NCI-H1048 (cell line): ENCODE measurements at regions not wholly inside any gene's neighbourhood (a gene's known extent, or its start where the extent isn't known, plus 50 kb on each side); places are given as distances from the start of the nearest gene placed in this dataset.

ENCODE experiments used
- DNase-seq: peaks from one replicate; lab custom pipeline; 2025; lab: John Stamatoyannopoulos, UW

DNA sequence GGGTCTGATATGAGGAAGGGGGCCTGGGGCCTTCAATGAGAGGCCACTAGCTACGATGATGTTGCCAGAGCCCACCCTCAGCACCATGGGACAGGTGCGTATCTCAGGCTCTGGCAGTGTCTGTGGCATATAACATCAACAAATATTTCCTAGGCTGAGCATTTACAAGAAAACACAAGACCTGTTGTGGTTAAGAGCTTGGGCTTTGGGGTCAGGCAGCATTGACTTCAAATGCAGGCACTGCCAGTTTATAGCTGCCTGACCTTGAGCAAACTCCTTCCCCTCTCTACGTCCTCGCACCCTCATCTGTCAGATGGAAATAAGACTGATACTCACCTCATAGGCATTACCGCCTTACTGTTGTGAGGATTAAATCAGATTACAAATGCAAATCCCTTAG is 156.0 kb downstream of the KATNAL1 start:
- DNase-seq, result no peak

DNA sequence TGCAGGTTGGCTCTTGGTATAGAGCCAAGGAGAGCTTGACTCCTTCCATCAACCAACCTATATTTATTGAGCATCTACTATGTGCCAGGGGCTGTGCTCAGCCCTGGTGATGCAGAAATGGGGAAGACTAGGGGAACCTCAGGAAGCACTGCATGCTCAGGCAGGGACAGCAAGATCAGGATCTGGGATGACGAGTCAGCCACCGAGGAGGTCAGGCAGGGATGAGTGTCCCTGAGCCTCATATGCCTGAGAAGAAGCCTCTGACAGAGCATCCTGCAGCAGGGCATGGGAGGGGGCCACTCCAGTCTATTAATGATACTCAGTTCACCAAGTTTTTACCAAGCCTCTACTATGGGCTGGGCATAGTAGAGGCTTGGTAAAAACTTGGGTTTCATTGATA is 158.1 kb downstream of the KATNAL1 start:
- DNase-seq, result no peak

DNA sequence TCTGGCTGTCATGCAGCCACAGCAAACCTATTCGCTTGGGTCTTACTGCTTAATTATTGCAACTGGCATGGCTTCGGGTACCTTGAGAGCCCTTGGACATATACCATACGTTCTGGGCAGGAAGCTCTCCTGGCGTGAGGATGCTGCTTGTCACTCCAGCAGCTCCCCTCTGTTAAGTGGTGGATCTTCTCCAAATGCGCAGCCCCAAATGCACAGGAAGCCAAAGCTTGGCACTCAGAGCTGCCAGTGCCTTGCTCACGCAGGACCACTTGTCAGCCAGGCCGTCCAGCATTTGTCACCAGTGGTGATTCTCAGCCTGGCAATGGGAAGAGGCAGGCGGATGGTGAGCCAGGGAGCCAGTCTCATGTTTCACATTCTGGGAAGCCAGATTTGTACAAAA is 158.6 kb downstream of the KATNAL1 start:
- no peak for DNase-seq

DNA sequence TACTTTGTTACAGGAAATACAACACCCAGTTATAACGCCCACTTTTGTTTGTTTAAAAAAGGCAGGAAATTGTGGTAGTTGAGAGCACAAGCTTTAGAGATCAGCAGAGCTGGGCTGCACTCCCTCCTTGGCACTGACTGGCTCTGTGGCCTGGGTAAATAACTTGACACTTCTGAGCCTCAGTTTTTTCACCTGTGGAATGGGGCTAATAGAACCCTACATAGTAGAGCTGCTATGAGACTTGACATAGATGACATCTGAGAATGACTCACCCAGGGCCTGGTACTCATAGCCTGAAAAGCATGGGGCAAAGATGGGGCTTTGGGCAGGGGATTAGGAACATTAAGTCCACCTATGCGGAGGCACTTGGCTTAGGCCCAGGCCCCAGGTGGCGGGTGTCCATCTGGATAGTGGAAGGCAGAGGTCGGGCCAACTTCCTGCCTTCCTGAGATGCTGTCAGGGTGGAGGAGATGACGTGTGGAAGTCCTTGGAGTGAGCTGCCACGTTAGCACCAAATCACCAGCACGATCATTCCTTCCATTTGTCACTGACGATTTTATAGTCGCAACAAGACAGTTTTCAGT is 159.1 kb downstream of the KATNAL1 start:
- no peak for DNase-seq

DNA sequence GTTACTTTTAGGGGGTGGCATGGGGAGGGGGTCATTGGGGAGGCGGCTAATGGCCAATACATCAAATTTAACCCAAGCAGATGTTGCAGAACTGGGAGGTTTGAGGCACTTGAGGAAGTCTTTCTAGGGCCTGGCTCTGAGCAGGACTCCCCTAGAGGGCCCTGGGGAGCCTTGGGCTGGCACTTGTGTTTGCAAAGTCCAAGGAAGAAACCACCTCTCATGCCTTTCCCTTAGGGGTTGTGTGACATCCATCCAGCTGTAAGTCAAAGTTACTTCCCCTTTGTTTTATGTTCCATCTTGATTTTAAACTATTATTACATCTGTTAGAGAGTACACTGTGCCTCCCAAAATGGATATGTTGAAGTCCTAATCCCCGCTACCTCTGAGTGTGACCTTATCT is 159.9 kb downstream of the KATNAL1 start:
- no peak for DNase-seq

DNA sequence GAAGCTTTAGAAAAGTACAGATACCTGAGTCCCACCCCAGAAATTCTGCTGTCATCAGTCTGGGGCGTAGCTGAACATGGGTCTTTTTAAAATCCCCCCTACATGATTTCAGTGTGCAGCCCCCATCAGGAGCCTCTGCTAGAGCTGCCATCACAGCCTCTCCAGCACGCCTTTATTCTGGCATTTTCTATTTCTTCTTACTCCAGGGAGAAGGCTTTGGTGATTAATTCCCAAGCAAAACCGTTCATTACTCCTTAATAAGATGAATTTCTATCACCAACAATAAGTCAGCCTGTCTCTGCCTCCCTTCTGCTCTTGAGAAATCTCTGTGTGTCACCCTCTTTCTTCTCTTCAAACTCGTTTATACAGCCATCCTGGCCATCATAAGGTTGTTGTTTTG is 160.3 kb downstream of the KATNAL1 start:
- DNase-seq, result no peak

DNA sequence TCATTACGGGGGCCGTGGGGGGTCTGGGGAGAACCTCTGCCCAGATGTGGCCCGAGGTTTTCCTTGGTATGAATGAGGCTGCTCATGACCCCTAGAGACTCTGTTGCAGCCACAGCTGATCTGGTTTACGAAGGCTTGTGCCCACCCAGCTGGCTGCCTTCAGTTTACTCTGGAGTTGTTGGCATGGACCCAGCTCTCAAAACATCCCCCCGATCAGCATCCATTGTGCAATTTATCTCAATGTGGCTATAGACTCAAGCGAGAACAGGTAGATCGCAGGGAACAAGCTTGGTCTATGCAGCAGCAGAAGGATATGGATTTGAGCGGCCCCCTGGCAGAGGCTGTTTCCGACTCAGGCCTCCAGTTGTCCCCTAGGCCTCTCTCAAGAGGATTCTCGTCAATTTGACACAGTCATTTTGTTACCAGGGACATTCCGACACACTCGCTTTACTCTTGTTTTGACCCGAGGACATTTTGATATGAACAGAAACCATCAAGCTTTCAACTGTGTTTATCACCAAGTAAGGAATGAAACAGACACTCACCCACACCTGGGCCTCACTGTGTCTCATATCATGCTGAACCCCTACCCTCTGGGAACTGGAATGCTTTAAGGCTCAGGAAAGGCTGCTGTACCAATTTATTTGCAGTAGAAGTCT is 161.5 kb downstream of the KATNAL1 start:
- no peak for DNase-seq

DNA sequence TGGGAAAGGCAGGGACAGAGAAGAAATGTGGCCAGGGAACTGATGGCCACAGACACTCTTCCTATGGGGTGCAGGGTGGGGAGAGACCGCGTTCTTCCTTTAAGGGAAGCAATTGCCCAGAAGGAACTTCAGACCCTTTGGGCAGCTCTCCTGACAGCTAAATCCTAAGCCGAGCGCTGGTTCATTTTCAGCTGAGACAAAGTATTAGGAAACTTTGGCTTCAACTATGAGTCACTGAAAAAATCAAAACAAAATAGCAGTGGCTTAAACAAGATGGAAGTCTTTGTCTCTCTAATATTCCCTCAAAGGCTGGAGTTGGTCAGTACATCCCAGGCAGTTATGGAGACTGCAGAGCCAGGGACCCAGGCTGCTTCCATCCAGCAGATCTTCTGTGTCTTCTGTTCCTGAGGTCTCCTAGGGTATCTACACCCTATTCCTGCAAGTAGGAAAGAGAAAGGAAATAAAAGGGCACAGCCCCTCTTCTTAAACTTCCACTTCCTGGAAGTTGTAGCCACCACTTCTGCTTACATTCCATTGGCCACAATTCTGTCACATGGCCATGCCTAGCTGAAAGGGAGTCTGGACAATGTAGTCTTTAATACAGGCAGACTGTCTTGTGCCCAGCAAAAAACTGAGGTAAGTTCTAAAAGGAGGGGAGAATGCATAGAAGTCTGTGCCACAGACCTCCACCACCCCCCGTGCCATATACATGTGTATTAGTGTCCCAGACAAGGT is 163.5 kb downstream of the KATNAL1 start:
- no peak for DNase-seq

DNA sequence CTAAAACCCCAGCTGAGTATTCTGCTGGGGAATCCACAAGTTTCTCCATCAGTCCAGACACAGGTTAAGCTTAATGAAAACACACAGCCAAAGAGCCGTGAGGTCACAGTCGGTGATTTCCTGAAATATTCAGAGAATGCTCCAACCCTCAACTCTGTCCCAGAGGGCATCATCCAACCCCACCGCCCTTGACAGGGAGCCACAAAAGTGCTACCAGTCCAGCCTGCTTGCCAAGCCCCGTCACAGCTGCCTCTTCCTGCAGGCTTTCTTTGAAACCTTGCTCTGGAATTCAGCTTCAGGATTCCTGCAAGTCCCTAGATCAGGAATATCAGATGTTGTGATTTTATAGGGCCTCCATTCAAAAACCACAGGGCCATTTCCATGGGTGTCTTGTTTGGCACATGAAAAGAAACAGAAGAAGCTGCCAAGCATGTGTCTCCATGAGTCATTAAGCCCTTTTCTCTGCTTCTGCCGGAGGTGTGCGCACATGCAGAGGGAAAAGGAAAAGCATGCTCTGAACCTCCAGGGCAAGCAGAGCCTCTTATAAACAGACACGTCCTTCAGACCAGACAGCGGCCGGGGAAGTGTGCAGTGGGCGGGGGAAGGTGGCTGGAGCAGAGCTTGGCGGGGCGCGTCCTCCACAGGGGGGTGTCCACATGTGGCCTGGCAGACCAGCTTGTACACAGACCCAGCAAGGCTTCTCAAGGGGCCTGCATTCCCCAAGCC is 164.7 kb downstream of the KATNAL1 start:
- no peak for DNase-seq

DNA sequence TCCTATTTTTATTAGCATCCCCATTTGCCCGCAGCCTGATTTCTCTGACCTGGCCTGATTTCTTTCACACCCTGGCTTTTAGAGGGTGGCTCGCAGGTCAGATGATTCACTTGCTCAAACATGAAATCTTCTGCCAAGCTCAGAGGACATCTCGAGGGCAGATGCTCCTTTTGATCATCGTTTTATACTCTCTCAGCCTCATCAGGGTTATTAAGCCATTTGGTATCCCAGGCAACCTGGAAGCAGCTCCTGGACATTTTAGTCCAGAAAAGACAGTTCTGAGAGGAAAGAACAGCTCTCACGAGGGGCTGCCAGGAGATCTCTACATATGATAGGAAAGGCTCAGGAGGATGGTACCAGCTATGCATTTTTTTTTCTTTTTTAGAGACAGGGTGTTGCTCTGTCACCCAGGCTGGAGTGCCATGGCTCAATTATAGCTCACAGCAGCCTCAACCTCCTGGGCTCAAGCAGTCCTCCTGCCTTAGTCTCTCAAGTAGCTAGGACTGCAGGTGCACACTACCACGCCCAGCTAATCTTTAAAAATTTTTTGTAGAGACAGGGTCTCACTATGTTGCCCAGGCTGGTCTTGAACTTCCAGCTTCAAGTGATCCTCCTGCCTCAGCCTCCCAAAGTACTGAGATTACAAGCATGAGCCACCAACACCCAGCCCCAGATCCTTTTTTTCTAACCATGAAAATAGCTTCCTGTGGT is 165.4 kb downstream of the KATNAL1 start:
- DNase-seq, result no peak

DNA sequence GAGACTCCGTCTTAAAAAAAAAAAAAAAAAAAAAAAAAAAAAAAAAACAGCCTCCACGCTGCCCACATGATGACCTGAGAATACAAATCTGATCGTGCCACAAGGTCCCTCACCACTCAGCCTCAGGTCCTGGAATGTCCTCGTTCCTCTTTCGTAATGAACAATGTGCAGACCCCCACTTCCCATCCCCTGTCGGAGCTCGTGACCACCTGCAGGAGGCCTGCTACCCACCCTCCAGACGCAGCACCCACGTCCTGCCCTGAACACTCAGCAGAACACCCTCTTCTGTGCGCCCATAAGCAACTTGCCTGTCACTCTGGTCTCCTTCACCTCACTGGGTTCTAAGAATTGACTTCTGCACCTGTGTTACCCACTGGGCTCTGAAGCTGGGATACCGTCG is 166.4 kb downstream of the KATNAL1 start:
- no peak for DNase-seq

DNA sequence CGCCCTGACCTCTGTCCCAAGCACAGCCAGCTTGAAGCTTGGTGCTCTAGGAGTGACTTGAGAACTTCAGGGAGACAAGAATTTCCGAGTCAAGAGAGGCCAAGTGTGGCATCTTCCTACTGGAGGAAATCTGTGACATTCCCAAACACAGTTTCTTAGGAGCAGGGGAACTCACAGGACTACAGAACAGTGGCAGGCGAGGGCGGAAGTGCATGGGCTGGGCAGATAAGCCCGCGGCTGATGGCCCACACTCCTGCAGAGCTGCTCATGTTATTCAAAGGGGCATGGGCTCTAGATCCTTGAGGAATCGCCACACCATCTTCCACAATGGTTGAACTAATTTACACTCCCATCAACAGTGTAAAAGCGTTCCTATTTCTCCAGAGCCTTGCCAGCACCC is 168.8 kb downstream of the KATNAL1 start:
- DNase-seq, result no peak

DNA sequence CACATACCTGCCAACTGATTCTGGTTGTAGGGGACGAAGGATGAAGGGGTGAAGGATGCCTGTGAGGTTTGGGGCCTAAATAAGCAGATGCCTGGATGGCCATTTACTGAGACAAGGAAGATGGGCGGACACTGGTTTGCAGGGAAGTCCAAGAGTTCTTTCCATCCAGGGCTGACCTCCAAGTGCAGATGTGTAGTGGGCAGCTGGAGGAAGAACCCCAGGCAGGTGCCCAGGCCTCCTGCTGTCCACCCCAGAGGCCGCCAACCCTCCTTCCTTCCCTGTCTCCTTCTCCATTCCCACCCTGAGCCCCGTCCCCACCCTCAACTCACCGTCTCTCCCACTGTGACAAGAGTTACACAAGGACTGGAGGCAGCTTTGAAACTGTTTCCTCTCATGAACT is 171.5 kb downstream of the KATNAL1 start:
- no peak for DNase-seq

DNA sequence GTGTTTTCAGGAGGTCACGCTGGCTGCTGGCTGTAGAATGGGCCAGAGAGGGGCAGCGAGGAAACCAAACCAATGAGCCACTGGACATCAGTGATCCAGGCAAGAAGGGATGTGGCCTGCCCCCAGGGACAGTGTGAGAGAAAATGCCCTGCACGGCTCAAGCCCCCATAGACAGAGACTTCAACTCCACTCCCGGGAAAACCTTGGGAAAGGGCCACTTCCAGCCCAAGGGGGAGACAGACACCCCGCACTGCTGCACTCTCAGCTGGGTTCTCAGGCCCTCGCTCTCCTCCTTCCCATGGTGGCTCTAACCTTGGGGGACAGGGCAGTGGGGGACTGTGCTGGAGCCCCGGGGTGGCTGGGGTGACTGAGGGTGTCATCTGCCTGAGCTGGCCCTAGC is 172.0 kb downstream of the KATNAL1 start:
- no peak for DNase-seq

DNA sequence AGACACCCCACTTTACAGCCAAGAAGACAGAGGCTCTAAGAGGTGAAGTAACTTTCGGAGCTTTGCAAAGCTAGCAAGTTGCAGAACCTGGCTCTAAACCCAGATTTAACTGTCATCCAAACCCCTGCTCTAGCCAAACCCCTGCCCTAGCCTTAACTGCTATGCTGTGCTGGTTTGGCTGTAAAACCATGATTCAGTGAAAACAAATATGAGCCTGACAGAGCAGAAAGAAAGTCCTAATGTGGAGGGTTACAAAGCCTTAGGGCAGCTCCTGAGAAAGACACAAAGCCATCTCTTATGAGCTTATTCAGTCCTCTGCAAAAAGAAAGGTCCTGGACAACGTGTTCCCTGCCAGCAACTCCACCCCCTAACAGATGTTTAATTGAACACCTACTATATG is 172.8 kb downstream of the KATNAL1 start:
- DNase-seq, result no peak

DNA sequence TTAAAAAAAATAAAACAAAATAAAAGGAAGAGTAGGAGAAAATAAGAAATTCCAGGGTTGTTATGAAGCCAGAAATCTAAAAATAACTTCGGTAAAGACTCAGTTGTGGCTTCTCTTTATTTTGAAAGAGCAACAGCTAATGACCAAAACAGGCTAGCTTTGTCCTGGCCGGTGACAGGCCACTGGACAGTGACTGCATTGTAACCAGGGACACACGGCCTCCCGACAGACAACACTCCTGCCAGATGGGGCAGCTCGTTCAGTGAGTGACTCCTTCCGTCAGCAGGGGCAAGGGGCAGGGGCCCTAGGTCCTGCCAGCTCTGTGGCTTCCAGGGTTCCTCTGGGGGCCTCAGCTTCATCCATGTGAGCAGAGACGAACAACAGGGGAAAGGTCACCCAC is 173.4 kb downstream of the KATNAL1 start:
- DNase-seq, result no peak

DNA sequence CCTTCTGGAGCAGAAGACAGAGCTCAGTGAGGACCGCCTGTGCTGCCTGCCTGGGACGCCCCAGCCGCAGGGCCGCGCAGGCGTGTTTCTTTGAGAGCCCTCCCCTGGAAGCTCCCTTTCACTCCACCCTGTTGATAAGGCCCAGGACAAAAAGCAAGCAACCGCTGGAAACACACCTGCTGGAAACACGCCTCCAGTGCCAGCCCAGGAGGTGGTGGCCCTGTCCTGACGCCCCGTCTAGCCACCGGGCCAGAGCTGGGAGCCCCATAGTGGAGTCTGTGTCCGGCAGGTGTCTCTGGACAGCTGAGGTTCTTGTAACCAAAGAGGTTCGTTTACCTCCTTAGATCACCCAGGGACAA is 173.8 kb downstream of the KATNAL1 start:
- no peak for DNase-seq

DNA sequence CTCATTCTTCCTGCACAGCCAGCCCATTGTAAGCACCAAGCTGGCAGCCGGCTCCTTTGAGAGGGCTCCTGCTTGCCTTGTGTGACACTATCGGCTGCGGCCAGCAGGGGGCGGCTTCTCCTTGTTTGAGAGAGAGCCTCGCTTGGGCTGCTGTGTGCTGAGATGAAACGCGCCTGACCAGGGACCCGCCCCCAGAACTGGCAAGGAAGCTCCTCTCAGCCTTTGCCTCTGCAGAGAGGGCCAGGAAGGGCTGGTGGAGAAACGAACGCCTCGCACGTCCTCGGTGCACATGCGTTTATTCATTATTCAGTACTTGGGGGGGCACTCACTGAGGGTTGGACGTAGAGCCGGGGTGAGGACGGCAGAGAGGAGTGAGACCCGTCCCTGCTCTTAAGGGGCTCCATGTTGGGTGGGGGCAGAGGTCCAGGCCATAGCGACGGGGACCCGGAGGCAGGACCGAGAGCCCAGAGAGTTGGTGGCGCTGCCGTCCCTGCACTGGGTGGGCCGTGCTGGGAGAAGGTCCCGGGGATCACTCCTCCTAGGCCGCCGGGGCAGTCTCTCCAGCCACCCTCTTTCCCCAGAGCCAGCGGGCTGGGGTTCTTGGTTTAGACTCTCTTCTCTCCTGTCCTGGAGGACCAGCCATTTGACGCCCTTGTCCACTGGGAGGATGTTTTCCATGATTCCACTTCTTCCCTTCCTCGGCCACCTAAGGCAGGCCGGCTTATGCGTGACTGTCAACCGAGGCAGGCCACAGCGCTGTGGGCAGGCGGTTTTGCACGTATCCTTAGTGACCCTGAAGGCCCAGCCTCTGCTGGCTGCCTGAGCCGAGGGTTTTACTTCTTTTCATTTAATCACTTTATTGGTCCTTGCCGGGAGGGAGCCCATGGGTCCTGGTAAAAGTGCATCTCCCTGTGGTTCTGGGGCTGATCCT is 174.5 kb downstream of the KATNAL1 start:
- peak; percentile 76 for DNase-seq

DNA sequence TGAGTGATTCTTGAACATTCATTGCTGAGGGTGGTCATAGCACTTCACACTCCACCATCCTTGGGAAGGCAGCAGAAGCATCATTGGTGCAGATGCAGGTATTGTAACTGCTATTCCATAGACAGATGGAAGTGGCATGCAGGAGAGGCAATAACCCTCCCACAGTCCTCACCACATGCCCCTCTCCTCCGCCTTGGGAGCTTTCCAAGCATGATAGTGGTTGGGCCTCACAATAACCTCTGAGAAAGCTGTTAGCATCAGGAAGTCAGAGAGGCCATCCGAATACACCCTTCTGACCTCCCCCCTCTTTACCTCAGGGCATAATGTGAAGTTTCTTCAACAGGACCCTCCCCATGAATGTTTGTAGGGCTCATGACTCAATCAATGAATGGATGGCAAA is 177.9 kb downstream of the KATNAL1 start:
- no peak for DNase-seq

DNA sequence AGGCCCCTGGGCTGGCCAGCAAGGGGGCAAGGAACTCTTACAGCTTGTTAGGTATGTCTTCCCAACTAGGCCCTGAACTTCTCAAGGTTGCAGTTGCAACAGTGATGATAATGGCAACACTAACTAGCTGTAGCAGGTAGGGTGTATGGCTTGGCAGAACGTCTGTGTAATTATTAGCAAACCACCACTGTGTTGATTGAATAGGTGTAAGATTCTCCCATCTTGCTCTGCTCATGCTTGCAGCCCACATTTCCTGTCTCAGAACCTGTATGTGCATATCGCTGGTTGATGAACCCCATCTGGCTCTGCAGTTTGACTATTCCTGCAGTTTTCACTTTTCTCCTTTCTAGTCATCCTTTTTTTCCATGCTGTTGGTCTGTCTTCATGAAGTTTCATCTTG is 178.8 kb downstream of the KATNAL1 start:
- DNase-seq, result no peak

DNA sequence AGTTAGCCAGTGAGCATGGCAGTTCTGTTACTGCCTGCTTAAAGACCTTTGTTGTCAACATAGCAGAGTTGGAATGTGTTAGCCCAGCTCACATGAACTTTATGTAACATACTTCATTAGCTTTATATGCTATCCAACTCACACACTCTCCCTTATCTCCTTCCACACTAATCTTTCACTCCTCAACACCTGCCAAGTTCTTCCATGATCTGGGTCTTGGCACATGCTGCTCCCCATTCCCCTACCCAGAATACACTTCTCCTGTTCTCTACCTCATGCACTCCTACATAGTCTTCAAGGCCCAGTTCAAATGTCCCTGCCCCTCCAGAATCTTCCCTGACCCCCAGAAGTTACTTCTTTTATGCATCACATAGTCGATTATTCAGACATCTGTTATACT is 179.3 kb downstream of the KATNAL1 start:
- DNase-seq, result no peak
